GM23338 (cell line): ENCODE measurements at regions not wholly inside any gene's neighbourhood (a gene's known extent, or its start where the extent isn't known, plus 50 kb on each side); places are given as distances from the start of the nearest gene placed in this dataset.

Experiments used
- ATAC-seq: fragments of 200-7000 bp; cut with Tn5 transposase; 3 replicates; pipeline ENCODE4 v1.9.1; 2020
- DNase-seq: peaks from one replicate; pipeline ENCODE4 v3.0.0-alpha.2; 2015; ENCODE audit warnings: low spot score
- H2AFZ ChIP-seq: fragments of 200-600 bp; sonication (generic); 2 replicates; pipeline ENCODE4 v1.8.0; 2016; ENCODE audit warnings: antibody characterized with exemption, mild to moderate bottlenecking, moderate library complexity
- H3F3A ChIP-seq: fragments of 200-600 bp; sonication (generic); replicated peaks from 2 replicates; pipeline ENCODE4 v1.8.0; 2017; ENCODE audit warnings: antibody characterized with exemption, mixed run types, low read depth
- H3K27ac ChIP-seq: fragments of 200-600 bp; sonication (generic); 2 replicates; pipeline ENCODE4 v1.6.1; 2016; ENCODE audit warnings: low read depth
- H3K27me3 ChIP-seq: fragments of 200-600 bp; sonication (generic); 2 replicates; pipeline ENCODE4 v1.8.0; 2016; ENCODE audit warnings: mild to moderate bottlenecking, mixed run types, moderate library complexity; ENCODE audit not compliant: insufficient read depth
- H3K36me3 ChIP-seq: fragments of 200-600 bp; sonication (generic); 2 replicates; pipeline ENCODE4 v1.8.0; 2016; ENCODE audit warnings: mild to moderate bottlenecking; ENCODE audit not compliant: insufficient read depth
- H3K4me1 ChIP-seq: fragments of 200-600 bp; sonication (generic); 2 replicates; pipeline ENCODE4 v1.8.0; 2016; ENCODE audit warnings: mild to moderate bottlenecking, moderate library complexity; ENCODE audit not compliant: insufficient read depth
- H3K4me2 ChIP-seq: fragments of 200-600 bp; sonication (generic); 2 replicates; pipeline ENCODE4 v1.7.1; 2017; ENCODE audit warnings: mixed run types
- H3K4me3 ChIP-seq: fragments of 200-600 bp; sonication (generic); 2 replicates; pipeline ENCODE4 v1.6.1; 2016; ENCODE audit warnings: mixed run types
- H3K79me2 ChIP-seq: fragments of 200-600 bp; sonication (generic); replicated peaks from 2 replicates; pipeline ENCODE4 v1.8.0; 2017; ENCODE audit warnings: mild to moderate bottlenecking; ENCODE audit not compliant: insufficient read depth
- H3K9me2 ChIP-seq: fragments of 200-600 bp; sonication (generic); 2 replicates; pipeline ENCODE4 v1.8.0; 2017; ENCODE audit not compliant: insufficient read depth
- H4K20me1 ChIP-seq: fragments of 200-600 bp; sonication (generic); replicated peaks from 2 replicates; pipeline ENCODE4 v1.8.0; 2017; ENCODE audit warnings: mild to moderate bottlenecking; ENCODE audit not compliant: insufficient read depth
- H3K27ac Mint-ChIP-seq: 2 replicates; pipeline ENCODE4 v1.8.0; 2020; ENCODE audit warnings: inconsistent platforms, mild to moderate bottlenecking, moderate library complexity, mixed read lengths
- H3K27me3 Mint-ChIP-seq: 3 replicates; pipeline ENCODE4 v1.8.0; 2022; ENCODE audit warnings: low read depth, mild to moderate bottlenecking, moderate library complexity, mixed read lengths, inconsistent platforms; ENCODE audit not compliant: insufficient read depth, poor library complexity
- H3K36me3 Mint-ChIP-seq: 3 replicates; pipeline ENCODE4 v1.8.0; 2021; ENCODE audit warnings: low read depth, mild to moderate bottlenecking, inconsistent platforms, moderate library complexity, mixed read lengths
- H3K4me1 Mint-ChIP-seq: 3 replicates; pipeline ENCODE4 v1.8.0; 2020; ENCODE audit warnings: mild to moderate bottlenecking, inconsistent platforms, mixed read lengths
- H3K4me3 Mint-ChIP-seq: 3 replicates; pipeline ENCODE4 v1.8.0; 2021; ENCODE audit warnings: moderate library complexity, mild to moderate bottlenecking, inconsistent platforms, mixed read lengths
- H3K9me3 Mint-ChIP-seq: 3 replicates; pipeline ENCODE4 v1.8.0; 2020; ENCODE audit warnings: moderate library complexity, mild to moderate bottlenecking, inconsistent platforms, mixed read lengths
- CREB1 ChIP-seq: fragments of 250-450 bp; sonication (Bioruptor Pico); IDR thresholded peaks from 2 replicates; pipeline ENCODE4 v1.5.0; 2020; ENCODE audit warnings: low read depth, mild to moderate bottlenecking, moderate library complexity
- CTCF ChIP-seq, 2 experiments: fragments of 200-600 bp in 1 of 2; sonication (generic) in 1 of 2; conservative IDR thresholded peaks; 2 replicates each; pipeline versions ENCODE4 v1.5.1 to v1.6.1; 2016 to 2017; ENCODE audit warnings: antibody characterized with exemption in 2 of 2, low read depth in 2 of 2, mild to moderate bottlenecking in 2 of 2, moderate library complexity in 1 of 2
- ETS1 ChIP-seq: IDR thresholded peaks from 2 replicates; pipeline ENCODE4 v1.6.1; 2016; ENCODE audit warnings: antibody characterized with exemption
- EZH2 ChIP-seq: fragments of 200-600 bp; sonication (generic); IDR thresholded peaks from one replicate; pipeline ENCODE4 v1.8.0; 2017; ENCODE audit warnings: antibody characterized with exemption, mild to moderate bottlenecking, low read depth; ENCODE audit not compliant: unreplicated experiment
- NANOG ChIP-seq: IDR thresholded peaks from 2 replicates; pipeline ENCODE4 v1.6.1; 2016; ENCODE audit warnings: antibody characterized with exemption, borderline replicate concordance
- ZNF114 ChIP-seq: fragments of 250-450 bp; sonication (Bioruptor Pico); IDR thresholded peaks from 2 replicates; pipeline ENCODE4 v1.5.0; 2020; ENCODE audit warnings: mild to moderate bottlenecking, moderate library complexity
- ZNF331 ChIP-seq: fragments of 250-450 bp; sonication (Bioruptor Pico); IDR thresholded peaks from 2 replicates; pipeline ENCODE4 v1.5.0; 2020; ENCODE audit warnings: low read depth, mild to moderate bottlenecking, moderate library complexity
- ZNF462 ChIP-seq: fragments of 250-450 bp; sonication (Bioruptor Pico); IDR thresholded peaks from 2 replicates; pipeline ENCODE4 v1.5.0; 2020; ENCODE audit warnings: mild to moderate bottlenecking, moderate library complexity
- TF ChIP-seq, protein P1 (sequence below): IDR thresholded peaks from one replicate; pipeline ENCODE4 v1.6.1; 2018; ENCODE audit warnings: antibody characterized with exemption; ENCODE audit not compliant: unreplicated experiment

DNA sequence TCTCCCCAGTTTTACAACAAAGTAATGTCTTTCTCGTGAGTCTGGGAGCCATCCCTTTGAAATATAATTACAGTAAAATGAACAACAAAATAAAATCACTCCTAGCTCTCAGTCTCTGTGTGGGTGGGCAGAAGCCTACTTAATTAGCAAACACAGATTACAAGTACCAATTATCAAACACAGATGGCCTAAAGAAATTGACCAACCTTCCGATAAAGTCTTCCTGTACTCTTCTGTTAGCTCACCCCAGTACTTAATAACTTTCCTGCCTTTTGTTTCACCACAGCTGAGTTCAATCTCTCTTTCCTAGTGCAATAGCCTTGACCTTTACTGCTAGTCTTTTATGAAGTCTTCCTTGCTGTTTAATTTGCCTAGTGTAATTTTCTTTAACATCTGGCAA, 719.2 kb upstream of the MBL2 start (continued):
- TF ChIP-seq, protein P1, sequence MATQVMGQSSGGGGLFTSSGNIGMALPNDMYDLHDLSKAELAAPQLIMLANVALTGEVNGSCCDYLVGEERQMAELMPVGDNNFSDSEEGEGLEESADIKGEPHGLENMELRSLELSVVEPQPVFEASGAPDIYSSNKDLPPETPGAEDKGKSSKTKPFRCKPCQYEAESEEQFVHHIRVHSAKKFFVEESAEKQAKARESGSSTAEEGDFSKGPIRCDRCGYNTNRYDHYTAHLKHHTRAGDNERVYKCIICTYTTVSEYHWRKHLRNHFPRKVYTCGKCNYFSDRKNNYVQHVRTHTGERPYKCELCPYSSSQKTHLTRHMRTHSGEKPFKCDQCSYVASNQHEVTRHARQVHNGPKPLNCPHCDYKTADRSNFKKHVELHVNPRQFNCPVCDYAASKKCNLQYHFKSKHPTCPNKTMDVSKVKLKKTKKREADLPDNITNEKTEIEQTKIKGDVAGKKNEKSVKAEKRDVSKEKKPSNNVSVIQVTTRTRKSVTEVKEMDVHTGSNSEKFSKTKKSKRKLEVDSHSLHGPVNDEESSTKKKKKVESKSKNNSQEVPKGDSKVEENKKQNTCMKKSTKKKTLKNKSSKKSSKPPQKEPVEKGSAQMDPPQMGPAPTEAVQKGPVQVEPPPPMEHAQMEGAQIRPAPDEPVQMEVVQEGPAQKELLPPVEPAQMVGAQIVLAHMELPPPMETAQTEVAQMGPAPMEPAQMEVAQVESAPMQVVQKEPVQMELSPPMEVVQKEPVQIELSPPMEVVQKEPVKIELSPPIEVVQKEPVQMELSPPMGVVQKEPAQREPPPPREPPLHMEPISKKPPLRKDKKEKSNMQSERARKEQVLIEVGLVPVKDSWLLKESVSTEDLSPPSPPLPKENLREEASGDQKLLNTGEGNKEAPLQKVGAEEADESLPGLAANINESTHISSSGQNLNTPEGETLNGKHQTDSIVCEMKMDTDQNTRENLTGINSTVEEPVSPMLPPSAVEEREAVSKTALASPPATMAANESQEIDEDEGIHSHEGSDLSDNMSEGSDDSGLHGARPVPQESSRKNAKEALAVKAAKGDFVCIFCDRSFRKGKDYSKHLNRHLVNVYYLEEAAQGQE: no peak

DNA sequence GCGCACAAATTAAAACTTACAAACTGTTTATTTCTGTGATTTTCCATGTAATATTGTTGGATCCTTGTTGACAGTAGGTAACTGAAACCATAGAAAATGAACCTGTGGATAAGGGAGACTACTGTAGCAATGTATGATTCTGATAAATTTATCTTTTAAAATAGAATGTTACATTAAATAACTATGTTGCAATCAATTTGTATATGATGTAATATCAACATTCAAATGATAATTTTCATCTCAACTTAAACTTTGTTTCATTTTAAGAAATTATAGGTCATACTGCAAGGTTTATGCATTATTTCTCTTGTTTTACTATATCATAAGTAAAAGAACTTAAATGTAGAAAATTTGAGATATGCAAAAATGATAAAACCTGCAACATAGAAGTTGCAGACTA, 718.0 kb upstream of the MBL2 start:
- Mint-ChIP-seq H3K4me3 (no peak overlapping the region), H3K4me1 (peaks cover 4% of the 10 kb centered on the region; the same call in 2 of the 3 replicates), H3K9me3 (peaks cover 68% of the 10 kb centered on the region), H3K36me3 (peaks cover 83% of the 10 kb centered on the region), H3K27ac (no peak overlapping the region), H3K27me3 (peaks cover 5% of the 10 kb centered on the region)
- H2AFZ ChIP-seq: no peak overlapping the region
- no peaks in the 10 kb centered on the region for H3K9me2 ChIP-seq
- H3K4me2 ChIP-seq: no peak overlapping the region
- no peaks in the 10 kb centered on the region for H3K27me3 ChIP-seq
- 0 out of 2 replicates have a peak, but pooled peaks cover 4% of the 10 kb centered on the region for H3F3A ChIP-seq
- no peak overlapping the region for H3K4me3 ChIP-seq
- H4K20me1 ChIP-seq: no peaks in the 10 kb centered on the region
- H3K79me2 ChIP-seq: no peaks in the 10 kb centered on the region
- no peak overlapping the region for H3K27ac ChIP-seq
- ATAC-seq (no peak), DNase-seq (no peak)
- no peaks in the 10 kb centered on the region for H3K4me1 ChIP-seq
- peaks cover 37% of the 10 kb centered on the region for H3K36me3 ChIP-seq
- TF ChIP-seq CTCF (conservative IDR thresholded peaks at IDR 0.05; ENCODE audit: low read depth in 2 of 2) (no peak), EZH2 (no peak), ZNF331 (CRISPR knock-in tag) (no peak), ZNF462 (no peak), ZNF114 (CRISPR knock-in tag) (no peak), NANOG (no peak), CREB1 (CRISPR knock-in tag) (no peak), ETS1 (no peak)
